HL-60 (cell line): ENCODE measurements at regions not wholly inside any gene's neighbourhood (a gene's known extent, or its start where the extent isn't known, plus 50 kb on each side); places are given as distances from the start of the nearest gene placed in this dataset.

ENCODE experiments used
- GABPA ChIP-seq: IDR thresholded peaks from 2 replicates; pipeline ENCODE4 v1.6.1; 2012; ENCODE audit warnings: low read depth
- POLR2AphosphoS5 ChIP-seq: IDR thresholded peaks from 2 replicates; pipeline ENCODE4 v1.6.1; 2012; ENCODE audit warnings: low read depth
- TF ChIP-seq, protein P1 (sequence below): IDR thresholded peaks from one replicate; pipeline ENCODE4 v1.5.1; 2011; ENCODE audit warnings: low read length, control low read depth, inconsistent platforms; ENCODE audit not compliant: insufficient read depth

DNA sequence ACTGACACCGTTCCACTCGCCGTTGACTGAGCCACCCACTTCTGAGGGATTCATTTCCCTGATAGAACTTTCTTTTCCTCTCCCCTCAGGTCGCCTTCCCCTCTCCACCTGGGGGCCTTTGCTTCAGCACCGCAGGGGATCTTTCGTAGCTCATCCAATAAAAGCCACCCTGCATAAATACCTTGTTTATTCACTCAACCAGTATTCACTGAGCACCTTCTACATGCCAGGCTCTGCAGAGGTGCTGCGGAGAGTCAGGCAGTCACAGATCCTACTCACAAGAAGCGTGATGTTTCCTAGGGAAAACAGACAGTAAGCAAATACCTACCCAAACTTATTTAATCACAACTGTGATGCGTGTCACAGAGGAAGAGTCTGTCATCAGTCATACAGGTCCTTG, 127.7 kb downstream of the TEX36 start:
- TF ChIP-seq, protein P1, sequence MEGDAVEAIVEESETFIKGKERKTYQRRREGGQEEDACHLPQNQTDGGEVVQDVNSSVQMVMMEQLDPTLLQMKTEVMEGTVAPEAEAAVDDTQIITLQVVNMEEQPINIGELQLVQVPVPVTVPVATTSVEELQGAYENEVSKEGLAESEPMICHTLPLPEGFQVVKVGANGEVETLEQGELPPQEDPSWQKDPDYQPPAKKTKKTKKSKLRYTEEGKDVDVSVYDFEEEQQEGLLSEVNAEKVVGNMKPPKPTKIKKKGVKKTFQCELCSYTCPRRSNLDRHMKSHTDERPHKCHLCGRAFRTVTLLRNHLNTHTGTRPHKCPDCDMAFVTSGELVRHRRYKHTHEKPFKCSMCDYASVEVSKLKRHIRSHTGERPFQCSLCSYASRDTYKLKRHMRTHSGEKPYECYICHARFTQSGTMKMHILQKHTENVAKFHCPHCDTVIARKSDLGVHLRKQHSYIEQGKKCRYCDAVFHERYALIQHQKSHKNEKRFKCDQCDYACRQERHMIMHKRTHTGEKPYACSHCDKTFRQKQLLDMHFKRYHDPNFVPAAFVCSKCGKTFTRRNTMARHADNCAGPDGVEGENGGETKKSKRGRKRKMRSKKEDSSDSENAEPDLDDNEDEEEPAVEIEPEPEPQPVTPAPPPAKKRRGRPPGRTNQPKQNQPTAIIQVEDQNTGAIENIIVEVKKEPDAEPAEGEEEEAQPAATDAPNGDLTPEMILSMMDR = no peak
- TF ChIP-seq POLR2AphosphoS5 (no peak), GABPA (no peak)
